Endodermal cell (in vitro differentiated cells): ENCODE measurements at regions not wholly inside any gene's neighbourhood (a gene's known extent, or its start where the extent isn't known, plus 50 kb on each side); places are given as distances from the start of the nearest gene placed in this dataset.

Experiments
- DNase-seq: peaks from one replicate; pipeline ENCODE4 v3.0.0-alpha.2; 2017
- H3K27ac ChIP-seq: 2 replicates; pipeline ENCODE4 v1.5.1; 2013; ENCODE audit warnings: mild to moderate bottlenecking, low read depth, low read length, moderate library complexity
- H3K27me3 ChIP-seq: 2 replicates; pipeline ENCODE4 v1.6.1; 2013; ENCODE audit warnings: mild to moderate bottlenecking, low read length, moderate library complexity; ENCODE audit not compliant: insufficient read depth, control insufficient read depth, poor library complexity, severe bottlenecking
- H3K36me3 ChIP-seq: 2 replicates; pipeline ENCODE4 v1.7.0; 2013; ENCODE audit warnings: mild to moderate bottlenecking, low read length, moderate library complexity; ENCODE audit not compliant: control insufficient read depth, insufficient read depth
- H3K4me1 ChIP-seq: one replicate; pipeline ENCODE4 v1.7.0; 2013; ENCODE audit warnings: low read length; ENCODE audit not compliant: control insufficient read depth, insufficient read depth
- H3K4me3 ChIP-seq: 2 replicates; pipeline ENCODE4 v1.5.1; 2013; ENCODE audit warnings: mild to moderate bottlenecking, low read length, moderate library complexity
- H3K9ac ChIP-seq: 2 replicates; pipeline ENCODE4 v1.6.1; 2013; ENCODE audit warnings: mild to moderate bottlenecking, low read length, moderate library complexity; ENCODE audit not compliant: poor library complexity, severe bottlenecking; ENCODE audit errors: extremely low read depth
- H3K9me3 ChIP-seq: 2 replicates; pipeline ENCODE4 v1.6.1; 2013; ENCODE audit warnings: mild to moderate bottlenecking, low read length, moderate library complexity; ENCODE audit not compliant: control insufficient read depth
- H3K27ac Mint-ChIP-seq: 2 replicates; pipeline ENCODE4 v1.8.0; 2020; ENCODE audit warnings: mixed read lengths
- H3K27me3 Mint-ChIP-seq: 2 replicates; pipeline ENCODE4 v1.8.0; 2021; ENCODE audit warnings: mild to moderate bottlenecking, mixed read lengths; ENCODE audit not compliant: insufficient read depth
- H3K36me3 Mint-ChIP-seq: 2 replicates; pipeline ENCODE4 v1.8.0; 2020; ENCODE audit warnings: low read depth, mixed read lengths
- H3K4me1 Mint-ChIP-seq: 2 replicates; pipeline ENCODE4 v1.8.0; 2020; ENCODE audit warnings: mixed read lengths
- H3K4me3 Mint-ChIP-seq: 2 replicates; pipeline ENCODE4 v1.8.0; 2020; ENCODE audit warnings: mild to moderate bottlenecking, moderate library complexity, mixed read lengths
- H3K9me3 Mint-ChIP-seq: 2 replicates; pipeline ENCODE4 v1.8.0; 2020; ENCODE audit warnings: mild to moderate bottlenecking, mixed read lengths
- CTCF ChIP-seq: fragments of 200-600 bp; sonication (generic); conservative IDR thresholded peaks from 2 replicates; pipeline ENCODE4 v1.5.0; 2021; ENCODE audit warnings: antibody characterized with exemption, mild to moderate bottlenecking
- WGBS, 2 experiments: methylation state at CpG; one replicate each; pipeline versions ENCODE4 v1.1.5 to v1.1.7; 2013; ENCODE audit warnings: missing lambda C conversion rate in 2 of 2, mixed read lengths in 1 of 2; ENCODE audit not compliant: insufficient coverage in 1 of 2, insufficient read length in 1 of 2; 5-methylcytosine and 5-hydroxymethylcytosine counted together

- no peaks in the 10 kb centered on the region for H3K36me3 Mint-ChIP-seq
- H3K4me3 Mint-ChIP-seq = no peak overlapping the region
- H3K27ac Mint-ChIP-seq = no peak overlapping the region
- peaks cover 1% of the 10 kb centered on the region for H3K9me3 Mint-ChIP-seq
- no peak for DNase-seq
- no peak overlapping the region for H3K9ac ChIP-seq
- H3K4me1 Mint-ChIP-seq = no peaks in the 10 kb centered on the region
- peaks cover 76% of the 10 kb centered on the region for H3K27me3 Mint-ChIP-seq
- H3K4me1 ChIP-seq = no peaks in the 10 kb centered on the region
- no peak overlapping the region for H3K27ac ChIP-seq
- no peaks in the 10 kb centered on the region for H3K9me3 ChIP-seq
- WGBS, 2 experiments = 74% methylated on average over 3 of the region's 3 CpGs; no CpG with 5 or more reads in 1 of the 2 experiments
- peaks cover 51% of the 10 kb centered on the region for H3K27me3 ChIP-seq
- TF ChIP-seq CTCF = no peak
- H3K36me3 ChIP-seq = no peaks in the 10 kb centered on the region
- H3K4me3 ChIP-seq = no peak overlapping the region
Measured at GRCh38 chr22:22046370-22046769, 63.8 kb upstream of the TOP3B start.

GRCh38 chr22:22045571-22046335, 63.2 kb upstream of the TOP3B start:
- H3K27me3 ChIP-seq = peaks cover 52% of the 10 kb centered on the region
- no peak overlapping the region for H3K27ac Mint-ChIP-seq
- no peak overlapping the region for H3K9ac ChIP-seq
- no peaks in the 10 kb centered on the region for H3K4me1 ChIP-seq
- no peaks in the 10 kb centered on the region for H3K36me3 Mint-ChIP-seq
- DNase-seq = no peak
- no peak overlapping the region for H3K4me3 ChIP-seq
- H3K27me3 Mint-ChIP-seq = peaks cover 71% of the 10 kb centered on the region
- no peak overlapping the region for H3K4me3 Mint-ChIP-seq
- H3K9me3 ChIP-seq = no peaks in the 10 kb centered on the region
- H3K4me1 Mint-ChIP-seq = no peaks in the 10 kb centered on the region
- TF ChIP-seq CTCF = no peak
- no peak overlapping the region for H3K27ac ChIP-seq
- H3K36me3 ChIP-seq = no peaks in the 10 kb centered on the region
- no peaks in the 10 kb centered on the region for H3K9me3 Mint-ChIP-seq
- 63 to 85% methylated on average over 2 to 5 of the region's 6 CpGs for WGBS, 2 experiments

- WGBS, 2 experiments = 79 to 100% methylated on average over 1 to 2 of the region's 2 CpGs
- Histone ChIP-seq H3K9me3 (no peaks in the 10 kb centered on the region), H3K9ac (no peak overlapping the region), H3K36me3 (no peaks in the 10 kb centered on the region), H3K4me1 (no peaks in the 10 kb centered on the region), H3K4me3 (no peak overlapping the region), H3K27ac (no peak overlapping the region), H3K27me3 (peaks cover 64% of the 10 kb centered on the region)
- Mint-ChIP-seq H3K27me3 (peaks cover 85% of the 10 kb centered on the region), H3K4me3 (no peak overlapping the region), H3K4me1 (no peaks in the 10 kb centered on the region), H3K9me3 (no peaks in the 10 kb centered on the region), H3K36me3 (no peaks in the 10 kb centered on the region), H3K27ac (no peak overlapping the region)
- TF ChIP-seq CTCF = no peak
- DNase-seq = no peak
Measured at GRCh38 chr22:22044153-22044552, 61.6 kb upstream of the TOP3B start.
